GM19351 (cell line): ENCODE measurements at regions not wholly inside any gene's neighbourhood (a gene's known extent, or its start where the extent isn't known, plus 50 kb on each side); places are given as distances from the start of the nearest gene placed in this dataset.
"Not testable (repeated sequence)": the region's sequence is repeated elsewhere in the genome, so short reads cannot be mapped to it uniquely, and the experiment has no call there.

Source experiments
- ATAC-seq: cut with Tn5 transposase; IDR thresholded peaks from one replicate; pipeline ENCODE4 v1.9.1; 2021; ENCODE audit warnings: mild to moderate bottlenecking, moderate library complexity; ENCODE audit not compliant: unreplicated experiment

GRCh38 chr1:198966519-198966918 lies 327.7 kb downstream of the PTPRC start:
- no peak for ATAC-seq

GRCh38 chr1:198967566-198967965 lies 328.7 kb downstream of the PTPRC start:
- no peak for ATAC-seq

- no peak for ATAC-seq
These were observed 330.0 kb downstream of the PTPRC start for GRCh38 chr1:198968866-198969265.

GRCh38 chr1:198969981-198970380 lies 331.1 kb downstream of the PTPRC start:
- ATAC-seq: no peak

GRCh38 chr1:198970916-198971315 lies 332.1 kb downstream of the PTPRC start:
- no peak for ATAC-seq

GRCh38 chr1:198977909-198978308 lies 339.1 kb downstream of the PTPRC start:
- no peak for ATAC-seq

GRCh38 chr1:198978523-198978922 lies 339.7 kb downstream of the PTPRC start:
- no peak for ATAC-seq

- no peak for ATAC-seq
These were observed 347.2 kb downstream of the PTPRC start for GRCh38 chr1:198986036-198986435.

- ATAC-seq: no peak
These were observed 347.6 kb downstream of the PTPRC start for GRCh38 chr1:198986442-198986841.

GRCh38 chr1:199002661-199003060 lies 363.8 kb downstream of the PTPRC start:
- ATAC-seq: no peak

GRCh38 chr1:199007423-199007822 lies 368.6 kb downstream of the PTPRC start:
- no peak for ATAC-seq

- ATAC-seq: peak; percentile 75
These were observed 370.6 kb downstream of the PTPRC start for GRCh38 chr1:199009447-199009846.

GRCh38 chr1:199010492-199010891 lies 371.7 kb downstream of the PTPRC start:
- no peak for ATAC-seq

- no peak for ATAC-seq
These were observed 372.1 kb downstream of the PTPRC start for GRCh38 chr1:199010933-199011332.

GRCh38 chr1:199015799-199016198 lies 377.0 kb downstream of the PTPRC start:
- no peak for ATAC-seq

GRCh38 chr1:199018471-199019135 lies 379.8 kb downstream of the PTPRC start:
- no peak for ATAC-seq

- ATAC-seq: no peak
These were observed 381.2 kb downstream of the PTPRC start for GRCh38 chr1:199020051-199020450.

- no peak for ATAC-seq
These were observed 382.1 kb downstream of the PTPRC start for GRCh38 chr1:199020904-199021303.

GRCh38 chr1:199029401-199029800 lies 390.6 kb downstream of the PTPRC start:
- ATAC-seq: no peak

- no peak for ATAC-seq
These were observed 391.0 kb downstream of the PTPRC start for GRCh38 chr1:199029855-199030254.

- ATAC-seq: not testable (repeated sequence)
These were observed 391.7 kb downstream of the PTPRC start for GRCh38 chr1:199030541-199030940.

GRCh38 chr1:199031170-199031569 lies 392.3 kb downstream of the PTPRC start:
- ATAC-seq: not testable (repeated sequence)

GRCh38 chr1:199032479-199032878 lies 393.6 kb downstream of the PTPRC start:
- not testable (repeated sequence) for ATAC-seq
